Ovary (tissue), 7 donors: ENCODE measurements at regions not wholly inside any gene's neighbourhood (a gene's known extent, or its start where the extent isn't known, plus 50 kb on each side); places are given as distances from the start of the nearest gene placed in this dataset.
"Not testable (repeated sequence)": the region's sequence is repeated elsewhere in the genome, so short reads cannot be mapped to it uniquely, and the experiment has no call there.

Experiments
- DNase-seq, 5 donors: peaks; one replicate each; pipeline ENCODE4 v3.0.0-alpha.2; 2019 to 2020
- H3K27ac ChIP-seq, 2 donors: fragments of 200-600 bp; one replicate each; pipeline versions ENCODE4 v1.5.1 to v1.8.0; 2019 to 2022
- H3K27me3 ChIP-seq: fragments of 200-600 bp; one replicate; pipeline ENCODE4 v1.8.0; 2022
- H3K36me3 ChIP-seq: fragments of 200-600 bp; sonication (generic); one replicate; pipeline ENCODE4 v1.5.1; 2019
- H3K4me1 ChIP-seq: one replicate; pipeline ENCODE4 v1.8.1; 2013; ENCODE audit warnings: mild to moderate bottlenecking, moderate library complexity; ENCODE audit not compliant: insufficient read depth
- H3K4me3 ChIP-seq: fragments of 200-600 bp; sonication (generic); one replicate; pipeline ENCODE4 v1.5.1; 2017
- H3K9me3 ChIP-seq, 2 donors: fragments of 200-600 bp in 1 of 2; sonication (generic) in 1 of 2; one replicate each; pipeline versions ENCODE4 v1.5.1 to v1.8.1; 2013 to 2019; ENCODE audit warnings: mild to moderate bottlenecking in 1 of 2, moderate library complexity in 1 of 2
- CTCF ChIP-seq, 3 donors: fragments of 450-650 bp in 2 of 3; fragments of 200-600 bp in 1 of 3; IDR thresholded peaks; one replicate each; pipeline versions ENCODE4 v1.5.1 to v1.8.0; 2016 to 2022; ENCODE audit warnings: antibody characterized with exemption in 3 of 3, mild to moderate bottlenecking in 1 of 3
- EP300 ChIP-seq: sonication (generic); formaldehyde crosslinking; IDR thresholded peaks from one replicate; pipeline ENCODE4 v1.6.1; 2017; ENCODE audit warnings: antibody characterized with exemption
- POLR2A ChIP-seq: fragments of 450-650 bp; IDR thresholded peaks from one replicate; pipeline ENCODE4 v1.6.1; 2017; ENCODE audit warnings: antibody characterized with exemption, mild to moderate bottlenecking, moderate library complexity
- WGBS, 3 donors: extraction: QIAGEN DNeasy Blood & Tissue Kit in 1 of 3; methylation state at CpG; one replicate each; pipeline versions ENCODE4 v1.1.5 to v1.1.7; 2013 to 2017; 5-methylcytosine and 5-hydroxymethylcytosine counted together
- intact Hi-C, 4 donors: fragments of 100-400 bp; cut with DNase I; formaldehyde crosslinking; loops; one replicate each; pipeline versions ENCODE4 v1.11.0 to v1.15.1; 2022 to 2023
- donor health status: DM: no; HTN: no; CAD: no; lungs with moderate emphysema.
- donor health status: DM: no; HTN: no; CAD: no.
- donor health status: Bipolar disorder and iron deficiency.
- donor health status: DM: no; HTN: no; CAD: no.
- donor health status: DM: yes; HTN: yes; CAD: no.

GRCh38 chr5:118506217-118506852 is 482.0 kb downstream of the DTWD2 start:
- no peak for DNase-seq
- Histone ChIP-seq H3K9me3 (peaks cover 0 to 3% of the 10 kb centered on the region in 2 donors), H3K27me3 (no peaks in the 10 kb centered on the region), H3K36me3 (no peaks in the 10 kb centered on the region), H3K4me3 (no peak overlapping the region), H3K4me1 (no peaks in the 10 kb centered on the region), H3K27ac (no peak overlapping the region)
- no peak for TF ChIP-seq EP300
- no peak for TF ChIP-seq CTCF (IDR thresholded peaks at IDR 0.05)
- no peak for TF ChIP-seq POLR2A
- WGBS, 3 donors, result 87 to 90% (median 88%) methylated on average over 4 of the region's 4 CpGs
- intact Hi-C loops, result no loop called here

- H3K36me3 ChIP-seq, H3K27ac ChIP-seq, DNase-seq, intact Hi-C loops, H3K9me3 ChIP-seq, H3K4me3 ChIP-seq, H3K27me3 ChIP-seq, H3K4me1 ChIP-seq: not testable (repeated sequence)
- 80 to 91% (median 91%) methylated on average over 9 of the region's 9 CpGs for WGBS, 3 donors
Measured at GRCh38 chr5:118502232-118502631, 486.1 kb downstream of the DTWD2 start.

GRCh38 chr5:118491351-118491750 is 497.0 kb downstream of the DTWD2 start:
- intact Hi-C loops, result no loop called here
- Histone ChIP-seq H3K36me3 (no peaks in the 10 kb centered on the region), H3K27me3 (no peaks in the 10 kb centered on the region), H3K9me3 (no peaks in the 10 kb centered on the region), H3K4me1 (no peaks in the 10 kb centered on the region), H3K4me3 (no peak overlapping the region), H3K27ac (no peak overlapping the region)
- DNase-seq, result no peak
- TF ChIP-seq EP300 (no peak), POLR2A (no peak), CTCF (IDR thresholded peaks at IDR 0.05) (no peak)
- WGBS, 3 donors, result 87 to 92% (median 90%) methylated on average over 1 of the region's 1 CpG

GRCh38 chr5:118486647-118487225 is 501.6 kb downstream of the DTWD2 start:
- H3K27me3 ChIP-seq, result no peaks in the 10 kb centered on the region
- WGBS, 3 donors, result 31 to 48% (median 36%) methylated on average over 3 of the region's 3 CpGs
- no peak for DNase-seq
- H3K36me3 ChIP-seq, result no peaks in the 10 kb centered on the region
- no peaks in the 10 kb centered on the region for H3K9me3 ChIP-seq
- TF ChIP-seq CTCF (IDR thresholded peaks at IDR 0.05), result no peak
- no peak for TF ChIP-seq POLR2A
- TF ChIP-seq EP300, result no peak
- H3K4me1 ChIP-seq, result no peaks in the 10 kb centered on the region
- H3K4me3 ChIP-seq, result no peak overlapping the region
- intact Hi-C loops, result no loop called here
- no peak overlapping the region for H3K27ac ChIP-seq

DNA sequence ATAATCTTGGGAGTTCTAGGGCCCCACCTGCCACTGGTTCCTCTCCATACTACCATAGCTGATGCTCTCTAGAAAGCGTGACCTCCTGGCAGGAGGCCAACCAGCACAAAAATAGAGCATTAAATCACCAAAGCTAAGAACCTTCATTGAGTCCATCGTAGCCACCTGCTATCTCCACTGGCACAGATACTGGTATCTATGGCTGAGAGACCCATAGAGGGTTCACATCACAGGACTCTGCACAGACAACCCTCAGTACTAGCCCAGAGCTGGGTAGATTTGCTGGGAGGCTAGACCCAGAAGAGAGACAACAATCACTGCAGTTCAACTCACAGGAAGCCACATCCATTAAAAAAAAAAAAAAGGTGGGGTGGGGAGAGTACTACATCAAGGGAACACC is 509.1 kb downstream of the DTWD2 start:
- Histone ChIP-seq H3K9me3 (peaks cover 0 to 8% of the 10 kb centered on the region in 2 donors), H3K27ac (no peak overlapping the region), H3K4me3 (no peak overlapping the region), H3K27me3 (no peaks in the 10 kb centered on the region), H3K4me1 (no peaks in the 10 kb centered on the region), H3K36me3 (no peaks in the 10 kb centered on the region)
- WGBS, 3 donors, result 85 to 91% (median 87%) methylated on average over 2 of the region's 2 CpGs
- intact Hi-C loops, result no loop called here
- no peak for DNase-seq
- TF ChIP-seq CTCF (IDR thresholded peaks at IDR 0.05) (no peak), POLR2A (no peak)
